ENCODE measurements at regions not wholly inside any gene's neighbourhood (a gene's known extent, or its start where the extent isn't known, plus 50 kb on each side); places are given as distances from the start of the nearest gene placed in this dataset.

- TF ChIP-seq USF2 (IDR thresholded peaks at IDR 0.05; ENCODE audit: borderline replicate concordance, low read depth, low read length) = no peak
- TF ChIP-seq CTCF (IDR thresholded peaks at IDR 0.05) = no peak
- TF ChIP-seq NRF1 (IDR thresholded peaks at IDR 0.05; ENCODE audit: low read depth, low read length) = no peak
- no peak for TF ChIP-seq EZH2phosphoT487 (IDR thresholded peaks at IDR 0.05; ENCODE audit: borderline replicate concordance, low read depth)
- TF ChIP-seq POLR2AphosphoS5 (IDR thresholded peaks at IDR 0.05; ENCODE audit: low read depth, low read length) = no peak
- no peak for TF ChIP-seq RAD21 (IDR thresholded peaks at IDR 0.05; ENCODE audit: low read length)
- no peak for TF ChIP-seq EP300 (IDR thresholded peaks at IDR 0.05; ENCODE audit: borderline replicate concordance in 1 of 2, low read depth in 1 of 2, low read length in 1 of 2)
- no peak for TF ChIP-seq USF1 (IDR thresholded peaks at IDR 0.05; ENCODE audit: borderline replicate concordance, low read depth)
- no peak for TF ChIP-seq CHD2 (IDR thresholded peaks at IDR 0.05; ENCODE audit: low read length, partially characterized antibody)
- TF ChIP-seq RFX5 (IDR thresholded peaks at IDR 0.05; ENCODE audit: low read length) = no peak
- no peak for TF ChIP-seq MAX (IDR thresholded peaks at IDR 0.05; ENCODE audit: low read depth)
- no peak for TF ChIP-seq YY1 (IDR thresholded peaks at IDR 0.05; ENCODE audit: low read depth)
- TF ChIP-seq IRF3 (IDR thresholded peaks at IDR 0.05; ENCODE audit: low read depth, low read length) = no peak
- no peak for TF ChIP-seq SMC3 (IDR thresholded peaks at IDR 0.05; ENCODE audit: low read depth, low read length)
These were observed 186.9 kb upstream of the CD180 start for GRCh38 chr5:67383451-67383850.
